Neural progenitor cell (in vitro differentiated cells): ENCODE measurements at regions not wholly inside any gene's neighbourhood (a gene's known extent, or its start where the extent isn't known, plus 50 kb on each side); places are given as distances from the start of the nearest gene placed in this dataset.

Source experiments
- DNase-seq: peaks from one replicate; pipeline ENCODE4 v3.0.0-alpha.2; 2016; ENCODE audit warnings: low spot score
- H2AFZ ChIP-seq: fragments of 200-600 bp; sonication (generic); replicated peaks from 2 replicates; pipeline ENCODE4 v1.6.1; 2016; ENCODE audit warnings: antibody characterized with exemption
- H3F3A ChIP-seq: fragments of 200-600 bp; sonication (generic); 2 replicates; pipeline ENCODE4 v1.6.1; 2016; ENCODE audit warnings: antibody characterized with exemption, low read depth
- H3K27ac ChIP-seq: fragments of 200-600 bp; sonication (generic); 2 replicates; pipeline ENCODE4 v1.5.1; 2016; ENCODE audit warnings: mild to moderate bottlenecking
- H3K27me3 ChIP-seq: fragments of 200-600 bp; sonication (generic); 2 replicates; pipeline ENCODE4 v1.6.1; 2016; ENCODE audit warnings: mild to moderate bottlenecking, moderate library complexity
- H3K36me3 ChIP-seq: fragments of 200-600 bp; sonication (generic); 2 replicates; pipeline ENCODE4 v1.5.1; 2016
- H3K4me1 ChIP-seq: fragments of 200-600 bp; sonication (generic); 2 replicates; pipeline ENCODE4 v1.6.1; 2016; ENCODE audit warnings: mixed run types
- H3K4me2 ChIP-seq: fragments of 200-600 bp; sonication (generic); 2 replicates; pipeline ENCODE4 v1.6.1; 2016
- H3K4me3 ChIP-seq: fragments of 200-600 bp; sonication (generic); 2 replicates; pipeline ENCODE4 v1.5.1; 2016
- H3K79me2 ChIP-seq: fragments of 200-600 bp; sonication (generic); 2 replicates; pipeline ENCODE4 v1.6.1; 2016; ENCODE audit warnings: low read depth
- H3K9ac ChIP-seq: fragments of 200-600 bp; sonication (generic); 2 replicates; pipeline ENCODE4 v1.6.1; 2016
- H3K9me3 ChIP-seq: fragments of 200-600 bp; sonication (generic); 2 replicates; pipeline ENCODE4 v1.5.1; 2016; ENCODE audit warnings: low read depth
- H4K20me1 ChIP-seq: fragments of 200-600 bp; sonication (generic); 2 replicates; pipeline ENCODE4 v1.6.1; 2016; ENCODE audit warnings: low read depth
- H3K27ac Mint-ChIP-seq: 3 replicates; pipeline ENCODE4 v1.8.0; 2021; ENCODE audit warnings: mixed read lengths
- H3K27me3 Mint-ChIP-seq: 2 replicates; pipeline ENCODE4 v1.8.0; 2022; ENCODE audit warnings: low read depth, mild to moderate bottlenecking, inconsistent platforms, moderate library complexity, mixed read lengths; ENCODE audit not compliant: insufficient read depth
- H3K36me3 Mint-ChIP-seq: 3 replicates; pipeline ENCODE4 v1.8.0; 2021; ENCODE audit warnings: mixed read lengths
- H3K4me1 Mint-ChIP-seq: 3 replicates; pipeline ENCODE4 v1.8.0; 2021; ENCODE audit warnings: mixed read lengths
- H3K4me3 Mint-ChIP-seq: 3 replicates; pipeline ENCODE4 v1.8.0; 2021; ENCODE audit warnings: mild to moderate bottlenecking, moderate library complexity, mixed read lengths
- H3K9me3 Mint-ChIP-seq: 3 replicates; pipeline ENCODE4 v1.8.0; 2020; ENCODE audit warnings: mixed read lengths
- CTCF ChIP-seq: fragments of 200-600 bp; sonication (generic); IDR thresholded peaks from 2 replicates; pipeline ENCODE4 v1.5.1; 2017; ENCODE audit warnings: antibody characterized with exemption, mild to moderate bottlenecking
- EZH2 ChIP-seq: fragments of 200-600 bp; sonication (generic); IDR thresholded peaks from 2 replicates; pipeline ENCODE4 v1.6.1; 2017; ENCODE audit warnings: antibody characterized with exemption, mild to moderate bottlenecking, moderate library complexity
- EZH2phosphoT487 ChIP-seq: fragments of 200-600 bp; sonication (generic); IDR thresholded peaks from 2 replicates; pipeline ENCODE4 v1.6.1; 2017; ENCODE audit warnings: antibody characterized with exemption

- no peaks in the 10 kb centered on the region for H4K20me1 ChIP-seq
- no peaks in the 10 kb centered on the region for H3K36me3 ChIP-seq
- H3K4me1 Mint-ChIP-seq: no peaks in the 10 kb centered on the region
- peaks cover 2% of the 10 kb centered on the region for H3K9me3 Mint-ChIP-seq
- H3K4me1 ChIP-seq: no peaks in the 10 kb centered on the region
- no peaks in the 10 kb centered on the region for H3F3A ChIP-seq
- no peak overlapping the region for H2AFZ ChIP-seq
- H3K4me2 ChIP-seq: no peak overlapping the region
- no peak overlapping the region for H3K4me3 ChIP-seq
- H3K36me3 Mint-ChIP-seq: no peaks in the 10 kb centered on the region
- H3K9ac ChIP-seq: no peak overlapping the region
- DNase-seq: no peak
- no peak overlapping the region for H3K27ac ChIP-seq
- H3K79me2 ChIP-seq: no peaks in the 10 kb centered on the region
- H3K9me3 ChIP-seq: no peaks in the 10 kb centered on the region
- no peak for TF ChIP-seq CTCF
- TF ChIP-seq EZH2: no peak
- no peak for TF ChIP-seq EZH2phosphoT487
- no peak overlapping the region for H3K27ac Mint-ChIP-seq
- H3K4me3 Mint-ChIP-seq: no peak overlapping the region
- no peaks in the 10 kb centered on the region for H3K27me3 Mint-ChIP-seq
- no peaks in the 10 kb centered on the region for H3K27me3 ChIP-seq
Measured at GRCh38 chr10:90373911-90374310, 483.9 kb downstream of the HTR7 start.

GRCh38 chr10:90378524-90379076 lies 479.2 kb downstream of the HTR7 start:
- no peak overlapping the region for H3K27ac Mint-ChIP-seq
- H3K36me3 Mint-ChIP-seq: no peaks in the 10 kb centered on the region
- H2AFZ ChIP-seq: no peak overlapping the region
- H3K27me3 Mint-ChIP-seq: no peaks in the 10 kb centered on the region
- no peaks in the 10 kb centered on the region for H3K9me3 ChIP-seq
- DNase-seq: no peak
- H3K36me3 ChIP-seq: no peaks in the 10 kb centered on the region
- no peaks in the 10 kb centered on the region for H3K79me2 ChIP-seq
- no peaks in the 10 kb centered on the region for H3K4me1 ChIP-seq
- no peaks in the 10 kb centered on the region for H3K9me3 Mint-ChIP-seq
- no peak overlapping the region for H3K4me3 Mint-ChIP-seq
- H3K9ac ChIP-seq: no peak overlapping the region
- H3K4me2 ChIP-seq: no peak overlapping the region
- no peak overlapping the region for H3K4me3 ChIP-seq
- no peaks in the 10 kb centered on the region for H4K20me1 ChIP-seq
- H3K27me3 ChIP-seq: no peaks in the 10 kb centered on the region
- no peak overlapping the region for H3K27ac ChIP-seq
- no peaks in the 10 kb centered on the region for H3K4me1 Mint-ChIP-seq
- TF ChIP-seq EZH2 (no peak), CTCF (no peak), EZH2phosphoT487 (no peak)
- no peaks in the 10 kb centered on the region for H3F3A ChIP-seq

- H3K9me3 Mint-ChIP-seq: no peaks in the 10 kb centered on the region
- no peaks in the 10 kb centered on the region for H3K27me3 Mint-ChIP-seq
- Histone ChIP-seq H3K9me3 (no peaks in the 10 kb centered on the region), H3K4me2 (no peak overlapping the region), H3K27me3 (no peaks in the 10 kb centered on the region), H3K4me3 (no peak overlapping the region), H3K79me2 (no peaks in the 10 kb centered on the region), H3K36me3 (no peaks in the 10 kb centered on the region), H3F3A (no peaks in the 10 kb centered on the region), H3K27ac (no peak overlapping the region), H3K4me1 (no peaks in the 10 kb centered on the region), H2AFZ (no peak overlapping the region), H4K20me1 (no peaks in the 10 kb centered on the region), H3K9ac (no peak overlapping the region)
- no peak overlapping the region for H3K27ac Mint-ChIP-seq
- TF ChIP-seq CTCF (no peak), EZH2phosphoT487 (no peak), EZH2 (no peak)
- no peaks in the 10 kb centered on the region for H3K4me1 Mint-ChIP-seq
- no peak overlapping the region for H3K4me3 Mint-ChIP-seq
- DNase-seq: no peak
- no peaks in the 10 kb centered on the region for H3K36me3 Mint-ChIP-seq
Measured at GRCh38 chr10:90381468-90381867, 476.4 kb downstream of the HTR7 start.
